ENCODE measurements at regions not wholly inside any gene's neighbourhood (a gene's known extent, or its start where the extent isn't known, plus 50 kb on each side); places are given as distances from the start of the nearest gene placed in this dataset.

GRCh38 chr10:88111294-88111693 lies 247.9 kb downstream of the PTEN start:
- ChIA-PET CTCF (no interaction called here), POLR2A (no interaction called here)
- H3K4me3 ChIP-seq (ENCODE audit: low read depth, low read length): no peak overlapping the region
- no peak for DNase-seq (ENCODE audit: low read depth, low spot score)
- TF ChIP-seq CTCF (IDR thresholded peaks at IDR 0.05; ENCODE audit: insufficient read depth, low read length, missing control alignments): no peak

GRCh38 chr10:88113232-88113631 lies 249.8 kb downstream of the PTEN start:
- no peak overlapping the region for H3K4me3 ChIP-seq (ENCODE audit: low read depth, low read length)
- ChIA-PET POLR2A (interaction anchor here (1.4 kb wide), 1 partner anchor 251 kb away, joined by 4 read pairs; no protein-coding TSS in a partner anchor), CTCF (interaction anchor here (1.0 to 1.7 kb wide), 4 partner anchors 15 to 251 kb away, joined by 3 to 10 read pairs (median 3); no protein-coding TSS in a partner anchor)
- DNase-seq (ENCODE audit: low read depth, low spot score): no peak
- TF ChIP-seq CTCF (IDR thresholded peaks at IDR 0.05; ENCODE audit: insufficient read depth, low read length, missing control alignments): no peak

- POLR2A ChIA-PET: interaction anchor here (1.4 kb wide), 1 partner anchor 251 kb away, joined by 4 read pairs; no protein-coding TSS in a partner anchor
- CTCF ChIA-PET: interaction anchor here (0.6 to 1.7 kb wide), 8 partner anchors 9 to 275 kb away, joined by 3 to 10 read pairs (median 3); no protein-coding TSS in a partner anchor
- no peak for TF ChIP-seq CTCF (IDR thresholded peaks at IDR 0.05; ENCODE audit: insufficient read depth, low read length, missing control alignments)
- H3K4me3 ChIP-seq (ENCODE audit: low read depth, low read length): no peak overlapping the region
- no peak for DNase-seq (ENCODE audit: low read depth, low spot score)
Observed at GRCh38 chr10:88113657-88114272, 250.3 kb downstream of the PTEN start.

- ChIA-PET CTCF (interaction anchor here (0.6 to 1.7 kb wide), 8 partner anchors 9 to 275 kb away, joined by 3 to 10 read pairs (median 3); no protein-coding TSS in a partner anchor), POLR2A (interaction anchor here (1.4 kb wide), 1 partner anchor 252 kb away, joined by 4 read pairs; no protein-coding TSS in a partner anchor)
- DNase-seq (ENCODE audit: low read depth, low spot score): no peak
- peak; percentile 31 for TF ChIP-seq CTCF (IDR thresholded peaks at IDR 0.05; ENCODE audit: insufficient read depth, low read length, missing control alignments)
- H3K4me3 ChIP-seq (ENCODE audit: low read depth, low read length): no peak overlapping the region
Observed at GRCh38 chr10:88114368-88114767, 250.9 kb downstream of the PTEN start.

- ChIA-PET POLR2A (no interaction called here), CTCF (interaction anchor here (4.5 kb wide), 1 partner anchor 274 kb away, joined by 14 read pairs; no protein-coding TSS in a partner anchor)
- H3K4me3 ChIP-seq (ENCODE audit: low read depth, low read length): no peak overlapping the region
- DNase-seq (ENCODE audit: low read depth, low spot score): no peak
- no peak for TF ChIP-seq CTCF (IDR thresholded peaks at IDR 0.05; ENCODE audit: insufficient read depth, low read length, missing control alignments)
Observed at GRCh38 chr10:88115407-88115806, 252.0 kb downstream of the PTEN start.

GRCh38 chr10:88115968-88116367 lies 252.5 kb downstream of the PTEN start:
- POLR2A ChIA-PET: no interaction called here
- TF ChIP-seq CTCF (IDR thresholded peaks at IDR 0.05; ENCODE audit: insufficient read depth, low read length, missing control alignments): no peak
- CTCF ChIA-PET: interaction anchor here (4.5 kb wide), 1 partner anchor 274 kb away, joined by 14 read pairs; no protein-coding TSS in a partner anchor
- no peak for DNase-seq (ENCODE audit: low read depth, low spot score)
- H3K4me3 ChIP-seq (ENCODE audit: low read depth, low read length): no peak overlapping the region
